HG02610 (cell line): ENCODE measurements at regions not wholly inside any gene's neighbourhood (a gene's known extent, or its start where the extent isn't known, plus 50 kb on each side); places are given as distances from the start of the nearest gene placed in this dataset.

Experiments
- ATAC-seq: cut with Tn5 transposase; IDR thresholded peaks from one replicate; pipeline ENCODE4 v1.9.1; 2021; ENCODE audit warnings: mild to moderate bottlenecking, moderate library complexity; ENCODE audit not compliant: unreplicated experiment

DNA sequence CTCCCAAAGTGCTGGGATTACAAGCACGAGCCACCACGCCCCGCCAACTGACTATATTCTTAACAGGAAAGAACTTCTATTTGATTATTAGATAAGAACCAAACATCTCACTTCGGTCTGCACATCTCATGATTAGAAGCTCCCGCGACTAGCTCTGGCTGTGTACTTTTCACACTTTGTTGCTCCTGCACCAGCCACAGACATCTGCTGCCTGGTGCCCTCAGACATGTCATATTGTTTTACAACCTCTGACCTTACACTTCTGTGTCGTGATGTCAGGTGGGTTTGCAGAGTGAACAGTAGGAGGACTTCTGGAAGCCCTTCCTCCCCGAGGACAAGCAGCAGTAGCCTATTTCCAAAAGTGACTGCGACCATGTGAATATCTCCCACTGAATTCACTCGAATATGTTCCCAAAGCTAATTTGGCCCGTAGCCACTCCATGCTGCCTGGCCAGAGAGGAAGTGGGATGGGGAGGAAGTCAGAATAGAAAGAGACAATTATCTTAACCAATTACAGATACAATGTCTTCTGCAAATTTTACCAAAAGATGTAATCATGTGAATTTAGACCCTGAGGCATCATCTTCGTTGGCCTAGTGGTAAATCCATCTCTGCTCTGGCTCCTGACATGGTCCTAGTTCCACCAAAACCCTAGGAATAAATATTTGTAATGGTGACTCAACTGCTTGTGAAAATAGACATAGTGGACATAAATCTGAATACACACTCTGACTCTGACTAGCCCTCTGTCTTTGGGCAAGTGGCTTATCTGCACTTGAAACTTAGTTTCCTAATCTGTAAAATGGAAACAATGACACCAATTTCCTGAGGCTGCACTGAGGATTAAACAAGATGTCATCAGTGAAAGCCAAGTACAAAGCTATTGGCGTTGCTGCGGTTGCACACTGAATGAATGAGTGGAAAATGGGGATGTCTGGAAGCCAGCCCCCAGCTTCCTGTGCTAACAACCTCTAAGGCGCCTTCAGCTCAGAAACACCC lies 406.1 kb downstream of the LRATD1 start:
- no peak for ATAC-seq

DNA sequence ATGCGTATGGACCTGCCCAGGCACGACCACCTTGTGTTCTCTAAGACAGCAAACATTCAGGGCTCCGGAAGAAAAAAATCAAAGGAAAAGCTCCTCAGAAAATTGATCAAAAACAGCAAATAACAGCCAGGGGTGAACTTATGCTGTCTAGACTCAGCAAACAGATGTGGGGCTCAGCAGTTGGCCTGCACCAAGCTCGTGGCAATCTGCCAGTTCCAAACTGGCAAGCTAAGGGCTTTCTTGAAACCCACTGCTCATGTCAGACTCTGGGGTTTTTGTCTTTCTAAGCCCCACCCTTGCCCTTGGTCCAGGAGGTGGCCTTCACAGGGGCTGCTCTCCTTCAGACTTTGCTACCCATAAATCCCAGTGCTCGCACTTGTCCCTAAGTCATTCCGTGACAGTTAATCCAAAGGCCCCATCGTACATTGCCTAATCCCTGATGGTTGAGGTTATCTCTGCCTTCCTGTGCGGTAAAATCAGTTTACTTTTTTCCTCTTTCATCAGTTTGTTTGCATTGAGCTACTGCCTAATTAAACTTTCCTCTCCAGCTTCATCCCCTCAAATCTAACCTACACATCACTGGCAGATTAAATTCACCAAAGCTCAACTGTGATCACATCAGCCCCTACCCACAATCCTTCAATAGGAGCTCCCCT lies 408.0 kb downstream of the LRATD1 start:
- ATAC-seq, result no peak

GRCh38 chr2:15041429-15041837 lies 408.9 kb downstream of the LRATD1 start:
- ATAC-seq, result no peak

GRCh38 chr2:15042801-15043217 lies 410.3 kb downstream of the LRATD1 start:
- ATAC-seq, result no peak

DNA sequence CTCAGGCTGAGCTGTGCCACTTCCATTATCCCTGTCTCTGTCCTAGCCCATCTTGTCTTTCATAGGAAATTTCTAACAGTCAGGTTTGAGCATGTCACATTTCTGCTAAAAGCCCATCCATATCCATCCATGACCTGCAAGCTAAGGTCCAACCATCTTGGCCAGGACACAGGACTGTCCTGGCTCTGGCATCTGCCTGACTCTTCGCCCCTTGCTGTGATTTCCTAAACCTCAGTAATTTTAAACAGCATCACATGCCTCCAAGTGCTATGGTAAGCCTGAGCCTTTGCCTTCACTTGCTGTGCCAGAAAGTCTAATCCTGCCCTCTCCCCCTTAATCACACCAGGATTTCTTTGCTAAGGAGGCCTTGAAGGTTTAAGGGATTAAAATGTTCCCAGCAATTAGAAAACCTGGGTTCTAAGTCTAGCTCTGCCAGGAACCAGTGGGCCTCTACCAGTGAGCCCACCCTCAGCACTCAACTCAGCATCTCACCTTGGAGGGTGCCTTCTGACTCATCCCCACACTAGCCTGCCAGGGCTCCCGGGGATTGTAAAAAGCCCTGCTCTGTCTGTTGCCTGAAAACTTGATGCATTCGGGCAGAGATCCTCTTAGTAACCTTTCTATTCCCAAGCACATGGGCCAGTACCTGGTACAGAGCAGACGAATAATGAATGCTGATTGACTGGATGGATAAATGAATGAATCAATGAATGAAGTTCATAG lies 411.0 kb downstream of the LRATD1 start:
- no peak for ATAC-seq

DNA sequence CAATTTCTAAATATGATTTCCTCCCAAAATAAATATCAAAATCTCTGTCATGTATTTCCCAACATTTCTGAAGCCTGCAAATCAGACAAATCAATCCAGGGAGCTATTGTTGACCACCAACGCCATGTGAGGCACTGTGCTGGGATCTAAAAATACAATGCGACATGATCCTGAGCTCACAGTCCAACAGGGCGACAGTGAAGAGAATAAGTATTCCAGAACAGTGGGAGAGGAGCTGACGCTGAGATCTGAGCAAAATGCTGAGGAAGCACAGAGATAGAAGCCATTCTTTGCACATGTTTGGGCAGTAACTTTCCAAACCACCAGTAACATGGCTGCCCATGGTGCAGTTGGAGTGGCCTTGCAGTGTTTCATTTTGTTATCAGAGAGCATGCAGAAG lies 412.5 kb downstream of the LRATD1 start:
- no peak for ATAC-seq

GRCh38 chr2:15047184-15047583 lies 414.7 kb downstream of the LRATD1 start:
- no peak for ATAC-seq

- ATAC-seq, result no peak
These were observed 415.5 kb downstream of the LRATD1 start for GRCh38 chr2:15048000-15048399.

- ATAC-seq, result no peak
These were observed 416.8 kb downstream of the LRATD1 start for GRCh38 chr2:15049096-15049993.

- no peak for ATAC-seq
These were observed 418.0 kb downstream of the LRATD1 start for GRCh38 chr2:15050483-15050882.

DNA sequence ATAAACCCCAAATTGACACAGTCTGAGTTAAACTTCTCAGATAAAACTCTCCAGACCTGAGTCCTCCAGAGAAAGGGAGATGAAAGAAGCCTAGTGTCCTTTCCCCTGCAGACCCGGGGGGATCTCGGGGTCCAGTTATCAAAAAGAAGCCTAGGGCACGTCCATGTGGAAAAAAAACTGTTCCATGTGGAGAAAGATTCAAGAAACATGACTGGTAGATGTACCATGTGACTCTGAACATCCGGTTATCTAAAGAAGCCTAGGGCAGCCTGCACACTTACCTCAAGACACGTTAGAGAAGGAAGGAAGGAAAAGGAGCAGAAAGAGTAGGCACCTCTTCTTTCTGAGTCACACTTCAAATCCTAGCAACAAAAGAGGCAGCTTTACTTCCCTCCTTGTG lies 421.0 kb downstream of the LRATD1 start:
- no peak for ATAC-seq

DNA sequence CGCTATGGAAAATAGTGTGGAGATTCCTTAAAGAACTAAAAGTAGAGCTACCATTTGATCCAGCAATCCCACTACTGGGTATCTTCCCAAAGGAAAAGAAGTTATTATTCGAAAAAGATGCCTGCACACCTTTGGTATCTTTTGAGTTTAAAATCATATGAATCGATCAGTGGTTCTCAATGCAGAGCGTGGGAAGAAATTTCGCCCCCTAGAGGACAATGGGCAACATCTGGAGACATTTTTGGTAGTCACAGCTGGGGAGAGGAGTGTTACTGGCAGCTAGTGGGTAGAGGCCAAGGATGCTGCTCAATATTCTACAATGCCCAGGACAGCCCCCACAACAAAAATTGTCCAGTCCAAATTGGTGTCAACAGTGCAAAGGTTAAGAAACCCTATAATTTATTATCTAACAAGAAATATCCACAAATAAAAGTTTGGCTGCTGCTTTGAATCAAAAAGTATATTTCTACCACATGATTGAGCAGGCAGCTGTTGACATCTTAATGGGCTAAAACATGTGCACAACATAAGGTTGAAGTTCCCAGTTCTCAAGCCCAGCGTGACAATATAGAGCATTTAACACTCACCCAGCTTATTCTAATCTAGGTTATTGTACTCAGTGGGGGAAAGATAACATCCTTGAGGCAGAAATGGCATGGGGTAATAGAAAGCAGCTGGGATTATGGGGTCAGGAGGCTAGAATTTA lies 425.7 kb downstream of the LRATD1 start:
- ATAC-seq, result no peak

DNA sequence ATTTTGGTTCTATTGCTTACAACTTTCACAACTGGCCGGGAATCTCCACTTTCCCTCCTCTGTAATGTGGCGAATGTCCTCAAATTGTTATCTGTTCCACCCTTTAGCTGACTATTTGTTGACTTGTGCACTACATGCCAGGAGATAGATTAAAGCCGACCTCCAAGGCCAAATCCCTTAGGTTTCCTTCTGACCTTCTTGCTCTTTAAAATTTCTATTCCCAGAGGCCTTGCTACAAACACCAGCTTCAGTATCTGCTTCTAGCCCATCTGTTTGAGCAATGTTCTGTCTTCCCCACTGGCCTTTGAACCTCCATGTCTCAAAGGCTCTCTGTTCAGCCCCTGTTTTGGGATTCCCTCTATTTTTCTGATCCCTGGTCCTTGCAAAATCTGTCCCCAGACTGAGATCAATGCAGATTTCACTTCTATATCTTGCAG lies 426.2 kb downstream of the LRATD1 start:
- no peak for ATAC-seq

DNA sequence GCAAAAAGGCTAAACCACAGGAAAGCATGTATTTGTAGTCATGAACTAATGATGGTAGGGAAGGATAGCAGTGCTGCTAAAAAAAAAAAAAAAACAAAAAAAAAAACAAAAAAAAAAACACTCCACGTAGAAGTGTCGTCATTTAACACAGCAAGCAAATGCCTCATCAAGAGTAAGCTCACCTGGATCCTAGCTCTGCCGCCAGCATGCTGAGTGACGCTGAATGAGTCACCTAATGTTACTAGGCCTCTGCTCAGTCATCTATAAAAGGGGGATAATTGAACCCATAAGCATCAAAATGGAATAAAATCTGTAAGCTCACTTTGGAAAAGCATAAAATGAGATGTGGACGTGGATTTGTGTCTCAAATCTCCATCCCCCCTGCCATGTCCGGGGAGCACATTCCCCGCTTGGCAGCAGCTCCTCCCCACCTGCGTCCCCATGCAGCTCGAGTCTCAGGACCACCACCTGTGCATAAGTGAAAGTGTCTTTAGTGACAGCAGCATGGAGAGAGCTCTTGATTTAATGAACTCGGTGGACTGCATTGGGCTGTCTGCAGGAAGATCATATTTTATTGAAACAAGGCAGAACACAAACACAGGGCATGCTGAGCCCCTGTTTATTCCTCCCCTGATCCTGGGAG lies 427.5 kb downstream of the LRATD1 start:
- ATAC-seq, result no peak

DNA sequence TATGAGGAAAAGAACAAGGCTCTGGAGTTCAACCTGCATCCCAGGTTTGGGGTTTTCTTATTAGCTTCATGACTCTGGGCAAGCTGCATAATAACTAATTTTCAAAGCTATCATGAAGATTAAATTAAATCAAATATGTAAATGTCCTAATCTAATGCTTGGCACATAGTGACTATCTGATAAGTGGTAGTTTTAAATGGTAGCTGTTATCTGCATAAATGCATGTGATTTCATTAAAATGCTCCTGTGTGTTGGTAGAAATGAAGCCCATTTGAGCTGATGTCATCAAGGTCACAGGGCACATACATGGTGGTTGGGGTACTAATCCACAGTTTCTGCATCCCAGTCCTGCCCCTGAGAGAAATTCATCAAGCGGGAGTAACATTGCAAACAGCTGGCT lies 428.8 kb downstream of the LRATD1 start:
- ATAC-seq, result no peak

DNA sequence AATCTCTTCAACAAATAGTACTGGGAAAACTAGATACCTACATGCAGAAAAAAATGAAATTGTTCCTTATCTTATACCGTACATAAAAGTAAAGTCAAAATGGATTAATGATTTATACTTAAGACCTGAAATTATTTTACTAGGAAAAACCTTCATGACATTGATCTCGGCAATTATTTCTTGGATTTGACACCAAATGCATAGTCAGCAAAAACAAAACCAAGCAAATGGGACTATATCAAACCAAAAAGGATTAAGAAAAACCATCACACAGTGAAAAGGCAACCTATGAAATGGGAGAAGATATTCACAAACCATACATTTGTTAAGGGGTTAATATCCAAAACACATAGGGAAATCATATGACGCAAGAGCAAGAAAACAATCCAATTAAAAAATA lies 433.6 kb downstream of the LRATD1 start:
- no peak for ATAC-seq

DNA sequence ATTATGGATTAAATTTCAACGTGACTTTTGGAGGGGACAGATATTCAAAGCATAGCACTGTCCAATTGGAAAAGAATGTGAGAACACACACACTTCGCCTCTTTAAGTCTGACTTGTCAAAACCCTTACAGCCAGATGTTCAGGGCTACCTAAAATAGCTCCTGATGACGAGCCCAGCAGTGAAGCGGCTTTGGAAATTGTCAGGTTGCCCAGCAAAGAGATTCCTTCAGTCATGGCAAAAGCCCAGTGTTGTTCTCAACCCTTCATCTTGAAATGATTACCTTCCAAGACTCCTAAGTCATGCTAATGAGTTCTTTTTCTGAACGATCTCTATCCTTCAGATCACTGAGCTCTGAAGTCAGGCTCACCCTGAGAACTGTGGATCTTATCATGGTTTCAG lies 436.6 kb downstream of the LRATD1 start:
- no peak for ATAC-seq

GRCh38 chr2:15072836-15073235 lies 440.3 kb downstream of the LRATD1 start:
- no peak for ATAC-seq

DNA sequence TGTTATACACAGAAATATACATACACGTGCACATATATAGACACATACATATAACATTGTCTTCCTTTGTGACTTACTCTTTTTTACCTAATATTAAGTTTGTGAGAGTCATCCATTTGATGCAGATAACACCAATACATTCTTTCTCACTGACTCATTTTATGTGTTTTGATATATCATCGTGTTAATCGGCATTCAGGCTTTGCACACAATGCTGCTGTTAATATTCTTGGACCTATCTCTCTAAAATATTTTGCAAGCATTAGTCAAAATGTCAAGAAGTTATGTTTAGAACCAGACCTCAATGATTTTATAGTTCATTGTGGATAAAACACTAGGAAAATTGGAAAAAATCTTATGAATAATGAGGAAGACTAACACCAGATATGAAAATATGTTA lies 441.1 kb downstream of the LRATD1 start:
- ATAC-seq, result no peak
